ENCODE measurements at regions not wholly inside any gene's neighbourhood (a gene's known extent, or its start where the extent isn't known, plus 50 kb on each side); places are given as distances from the start of the nearest gene placed in this dataset.

DNA sequence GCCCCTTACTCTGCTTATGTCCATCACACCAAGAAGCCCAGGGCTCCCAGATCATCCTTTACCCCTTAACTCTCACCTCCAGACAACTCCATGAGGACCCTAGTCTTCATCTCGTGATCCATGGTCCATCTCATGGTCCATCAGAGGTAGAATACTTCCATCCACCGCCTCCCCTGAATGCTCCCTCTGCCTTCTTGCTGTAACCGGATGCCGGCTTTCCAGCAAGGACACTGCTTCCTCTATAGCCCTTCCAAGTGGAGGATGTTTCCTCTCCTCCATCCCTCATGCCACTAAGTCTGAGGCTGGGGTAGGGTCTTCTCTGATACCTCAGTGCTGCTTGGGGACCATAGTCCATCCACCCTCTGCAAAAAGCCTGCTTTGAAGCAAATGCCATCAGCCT lies 118.6 kb upstream of the SIX2 start:
- no peak for TF ChIP-seq CTCF (IDR thresholded peaks at IDR 0.05; ENCODE audit: borderline replicate concordance)
- intact Hi-C loops (cut with micrococcal nuclease) = no loop called here

GRCh38 chr2:45127321-45127720 lies 118.1 kb upstream of the SIX2 start:
- H3K36me3 ChIP-seq = no peaks in the 10 kb centered on the region
- peaks cover 10% of the 10 kb centered on the region for H3K27me3 ChIP-seq (ENCODE audit: low read depth)
- H3K4me3 ChIP-seq = no peak overlapping the region
- no peaks in the 10 kb centered on the region for H3K4me1 ChIP-seq
- no peak for TF ChIP-seq CTCF (IDR thresholded peaks at IDR 0.05; ENCODE audit: borderline replicate concordance)
- H3K27ac ChIP-seq (replicated peaks) = no peak overlapping the region
- no peak for DNase-seq
- no peaks in the 10 kb centered on the region for H3K9me3 ChIP-seq (replicated peaks)
- intact Hi-C loops (cut with micrococcal nuclease) = no loop called here

More for the DNA sequence above, 118.6 kb upstream of the SIX2 start:
- Histone ChIP-seq H3K9me3 (replicated peaks) (no peaks in the 10 kb centered on the region), H3K27me3 (ENCODE audit: low read depth) (peaks cover 10% of the 10 kb centered on the region), H3K4me1 (no peaks in the 10 kb centered on the region), H3K36me3 (no peaks in the 10 kb centered on the region), H3K27ac (replicated peaks) (no peak overlapping the region), H3K4me3 (no peak overlapping the region)
- no peak for DNase-seq

- intact Hi-C loops (cut with micrococcal nuclease) = no loop called here
- no peak for TF ChIP-seq CTCF (IDR thresholded peaks at IDR 0.05; ENCODE audit: borderline replicate concordance)
Measured at GRCh38 chr2:45125232-45125631, 116.0 kb upstream of the SIX2 start.

DNA sequence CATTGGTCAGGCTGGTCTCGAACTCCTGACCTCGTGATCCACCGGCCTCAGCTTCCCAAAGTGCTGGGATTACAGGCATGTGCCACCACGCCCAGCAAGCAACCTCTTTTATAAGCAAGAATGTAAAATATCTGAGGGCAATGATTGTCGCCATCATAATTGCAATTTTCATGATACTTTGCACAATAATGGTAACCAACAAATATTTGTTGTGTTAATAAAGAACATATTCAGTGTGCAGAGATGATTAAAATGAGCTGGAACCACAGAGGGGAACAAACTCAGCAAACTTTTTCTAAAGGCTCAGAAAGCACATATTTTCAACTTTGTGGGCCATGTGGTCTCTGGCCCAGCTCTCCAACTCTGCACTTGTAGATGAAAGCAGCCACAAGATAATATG lies 115.2 kb upstream of the SIX2 start:
- no peak for TF ChIP-seq CTCF (IDR thresholded peaks at IDR 0.05; ENCODE audit: borderline replicate concordance)

More at GRCh38 chr2:45125232-45125631, 116.0 kb upstream of the SIX2 start:
- Histone ChIP-seq H3K27ac (replicated peaks) (no peak overlapping the region), H3K36me3 (no peaks in the 10 kb centered on the region), H3K4me1 (no peaks in the 10 kb centered on the region), H3K4me3 (no peak overlapping the region), H3K27me3 (ENCODE audit: low read depth) (peaks cover 10% of the 10 kb centered on the region), H3K9me3 (replicated peaks) (no peaks in the 10 kb centered on the region)
- DNase-seq = no peak

DNA sequence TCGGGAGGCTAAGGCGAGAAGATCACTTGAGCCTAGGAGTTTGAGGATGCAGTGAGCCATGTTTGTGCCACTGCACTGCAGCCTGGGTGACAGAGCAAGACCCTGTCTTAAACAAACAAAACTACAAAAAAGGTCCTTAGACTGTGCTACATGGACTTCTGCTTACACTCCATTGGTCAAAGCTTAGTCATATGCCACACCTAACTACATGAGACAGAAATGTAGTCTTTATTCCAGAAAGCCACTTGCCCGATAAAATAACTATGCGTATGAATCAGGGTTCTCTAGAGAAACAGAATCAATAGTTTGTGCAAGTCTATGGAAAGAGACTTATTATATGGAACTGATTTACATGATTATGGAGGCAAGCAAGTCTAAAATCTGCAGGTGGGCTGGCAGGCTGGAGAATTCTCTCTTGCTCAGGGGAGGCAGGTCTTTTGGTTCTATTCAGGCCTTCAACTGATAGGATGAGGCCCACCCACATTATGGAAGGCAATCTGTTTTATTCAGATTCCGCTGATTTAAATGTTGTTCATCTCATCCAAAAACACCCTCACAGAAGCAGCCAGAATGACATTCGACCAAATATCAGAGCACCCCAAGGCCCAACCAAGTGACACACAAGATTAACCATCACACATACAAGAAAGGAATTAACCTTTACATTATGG lies 114.4 kb upstream of the SIX2 start:
- Histone ChIP-seq H3K27me3 (ENCODE audit: low read depth) (peaks cover 10% of the 10 kb centered on the region), H3K36me3 (no peaks in the 10 kb centered on the region), H3K4me3 (no peak overlapping the region), H3K9me3 (replicated peaks) (no peaks in the 10 kb centered on the region), H3K4me1 (no peaks in the 10 kb centered on the region), H3K27ac (replicated peaks) (no peak overlapping the region)
- intact Hi-C loops (cut with micrococcal nuclease) = no loop called here
- TF ChIP-seq CTCF (IDR thresholded peaks at IDR 0.05; ENCODE audit: borderline replicate concordance) = no peak
- no peak for DNase-seq

More for the DNA sequence above, 115.2 kb upstream of the SIX2 start:
- no peaks in the 10 kb centered on the region for H3K4me1 ChIP-seq
- DNase-seq = no peak
- no peak overlapping the region for H3K27ac ChIP-seq (replicated peaks)
- H3K36me3 ChIP-seq = no peaks in the 10 kb centered on the region
- no peak overlapping the region for H3K4me3 ChIP-seq
- H3K9me3 ChIP-seq (replicated peaks) = no peaks in the 10 kb centered on the region
- H3K27me3 ChIP-seq (ENCODE audit: low read depth) = peaks cover 10% of the 10 kb centered on the region
- intact Hi-C loops (cut with micrococcal nuclease) = no loop called here
